ENCODE measurements at regions not wholly inside any gene's neighbourhood (a gene's known extent, or its start where the extent isn't known, plus 50 kb on each side); places are given as distances from the start of the nearest gene placed in this dataset.

DNA sequence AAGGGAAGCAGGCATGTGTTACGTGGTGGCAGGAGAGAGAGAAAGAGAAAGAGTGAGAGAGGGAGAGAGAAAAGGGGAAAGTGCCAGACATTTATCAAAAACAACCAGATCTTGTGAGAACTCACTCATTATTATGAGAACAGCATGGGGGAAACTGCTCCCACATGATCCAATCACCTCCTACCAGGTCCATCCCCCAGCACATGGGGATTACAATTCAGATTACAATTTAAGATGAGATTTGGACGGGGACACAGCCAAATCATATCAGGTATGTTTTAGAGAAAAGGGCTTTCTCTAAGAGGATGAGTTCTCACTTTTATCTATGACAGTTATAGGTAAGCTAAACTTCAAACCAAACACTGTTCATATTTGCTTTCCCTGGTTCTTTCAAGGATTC, 597.3 kb upstream of the PIK3C3 start:
- intact Hi-C loops (cut with micrococcal nuclease; ENCODE audit: unreplicated experiment): no loop called here
- no peak overlapping the region for H3K4me3 Mint-ChIP-seq (ENCODE audit: unreplicated experiment)
- H3K27me3 Mint-ChIP-seq (ENCODE audit: insufficient read depth, unreplicated experiment): no peaks in the 10 kb centered on the region
- no peaks in the 10 kb centered on the region for H3K4me1 Mint-ChIP-seq (ENCODE audit: low read depth, unreplicated experiment)
- no peaks in the 10 kb centered on the region for H3K36me3 Mint-ChIP-seq (ENCODE audit: insufficient read depth, unreplicated experiment)
- ChIA-PET CTCF (no interaction called here), POLR2A (no interaction called here)
- no peaks in the 10 kb centered on the region for H3K4me1 ChIP-seq
- H3K9me3 Mint-ChIP-seq (ENCODE audit: unreplicated experiment): peaks cover 10% of the 10 kb centered on the region
- H3K4me3 ChIP-seq (ENCODE audit: low read depth, low read length): no peak overlapping the region
- BruUV-seq (replicated peaks): no TSS peak
- no peaks in the 10 kb centered on the region for H3K27me3 ChIP-seq (replicated peaks; ENCODE audit: control insufficient read depth, insufficient read depth, low read length)
- H3K36me3 ChIP-seq (ENCODE audit: control insufficient read depth, insufficient read depth, low read length): no peaks in the 10 kb centered on the region
- no peaks in the 10 kb centered on the region for H3K9me3 ChIP-seq
- TF ChIP-seq, protein P1, sequence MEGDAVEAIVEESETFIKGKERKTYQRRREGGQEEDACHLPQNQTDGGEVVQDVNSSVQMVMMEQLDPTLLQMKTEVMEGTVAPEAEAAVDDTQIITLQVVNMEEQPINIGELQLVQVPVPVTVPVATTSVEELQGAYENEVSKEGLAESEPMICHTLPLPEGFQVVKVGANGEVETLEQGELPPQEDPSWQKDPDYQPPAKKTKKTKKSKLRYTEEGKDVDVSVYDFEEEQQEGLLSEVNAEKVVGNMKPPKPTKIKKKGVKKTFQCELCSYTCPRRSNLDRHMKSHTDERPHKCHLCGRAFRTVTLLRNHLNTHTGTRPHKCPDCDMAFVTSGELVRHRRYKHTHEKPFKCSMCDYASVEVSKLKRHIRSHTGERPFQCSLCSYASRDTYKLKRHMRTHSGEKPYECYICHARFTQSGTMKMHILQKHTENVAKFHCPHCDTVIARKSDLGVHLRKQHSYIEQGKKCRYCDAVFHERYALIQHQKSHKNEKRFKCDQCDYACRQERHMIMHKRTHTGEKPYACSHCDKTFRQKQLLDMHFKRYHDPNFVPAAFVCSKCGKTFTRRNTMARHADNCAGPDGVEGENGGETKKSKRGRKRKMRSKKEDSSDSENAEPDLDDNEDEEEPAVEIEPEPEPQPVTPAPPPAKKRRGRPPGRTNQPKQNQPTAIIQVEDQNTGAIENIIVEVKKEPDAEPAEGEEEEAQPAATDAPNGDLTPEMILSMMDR (IDR thresholded peaks at IDR 0.05; ENCODE audit: insufficient read depth in 1 of 2, low read depth in 1 of 2, low read length in 1 of 2, severe bottlenecking in 1 of 2, unreplicated experiment in 1 of 2): no peak
- H3K27ac Mint-ChIP-seq (ENCODE audit: unreplicated experiment): no peak overlapping the region
- no peak for DNase-seq

DNA sequence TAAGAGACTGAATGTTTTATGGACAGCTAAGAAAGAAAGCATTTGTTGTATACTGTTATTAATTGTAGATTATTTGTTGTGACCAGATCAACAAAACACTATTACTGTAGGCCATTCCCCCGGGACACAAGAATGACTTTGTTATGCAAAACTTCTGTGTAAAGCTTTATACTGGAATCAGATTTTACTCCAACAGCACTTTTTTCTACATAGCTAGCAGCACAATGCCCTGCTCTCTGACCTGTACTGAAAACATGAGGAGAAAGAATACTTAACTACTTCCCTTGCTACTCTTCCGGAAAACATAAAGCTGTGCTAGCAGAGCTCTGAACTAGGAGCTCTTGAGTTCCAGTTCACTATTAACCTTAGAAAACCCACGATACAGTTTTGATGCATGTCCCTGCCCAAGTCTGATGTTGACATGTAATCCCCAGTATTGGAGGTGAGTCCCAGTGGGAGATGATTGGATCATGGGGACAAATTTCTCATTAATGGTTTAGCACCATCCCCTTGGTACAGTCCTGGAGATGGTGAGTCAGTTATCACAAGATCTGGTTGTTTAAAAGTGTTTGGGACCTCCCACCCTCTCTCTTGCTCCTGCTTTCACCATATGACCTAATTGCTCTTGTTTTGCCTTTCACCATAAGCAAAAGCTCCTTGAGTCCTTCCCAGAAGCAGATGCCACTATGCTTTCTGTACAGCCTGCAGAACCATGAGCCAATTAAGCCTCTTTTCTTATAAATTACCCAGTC, 601.1 kb upstream of the PIK3C3 start:
- Mint-ChIP-seq H3K4me3 (ENCODE audit: unreplicated experiment) (no peak overlapping the region), H3K27ac (ENCODE audit: unreplicated experiment) (no peak overlapping the region), H3K27me3 (ENCODE audit: insufficient read depth, unreplicated experiment) (no peaks in the 10 kb centered on the region), H3K4me1 (ENCODE audit: low read depth, unreplicated experiment) (no peaks in the 10 kb centered on the region), H3K9me3 (ENCODE audit: unreplicated experiment) (peaks cover 10% of the 10 kb centered on the region), H3K36me3 (ENCODE audit: insufficient read depth, unreplicated experiment) (no peaks in the 10 kb centered on the region)
- H3K4me3 ChIP-seq (ENCODE audit: low read depth, low read length): no peak overlapping the region
- TF ChIP-seq, protein P1 (IDR thresholded peaks at IDR 0.05; ENCODE audit: insufficient read depth in 1 of 2, low read depth in 1 of 2, low read length in 1 of 2, severe bottlenecking in 1 of 2, unreplicated experiment in 1 of 2): no peak
- ChIA-PET CTCF (no interaction called here), POLR2A (no interaction called here)
- intact Hi-C loops (cut with micrococcal nuclease; ENCODE audit: unreplicated experiment): no loop called here
- H3K9me3 ChIP-seq: no peaks in the 10 kb centered on the region
- DNase-seq: no peak
- H3K36me3 ChIP-seq (ENCODE audit: control insufficient read depth, insufficient read depth, low read length): no peaks in the 10 kb centered on the region
- no peaks in the 10 kb centered on the region for H3K27me3 ChIP-seq (replicated peaks; ENCODE audit: control insufficient read depth, insufficient read depth, low read length)
- no TSS peak for BruUV-seq (replicated peaks)
- H3K4me1 ChIP-seq: no peaks in the 10 kb centered on the region

DNA sequence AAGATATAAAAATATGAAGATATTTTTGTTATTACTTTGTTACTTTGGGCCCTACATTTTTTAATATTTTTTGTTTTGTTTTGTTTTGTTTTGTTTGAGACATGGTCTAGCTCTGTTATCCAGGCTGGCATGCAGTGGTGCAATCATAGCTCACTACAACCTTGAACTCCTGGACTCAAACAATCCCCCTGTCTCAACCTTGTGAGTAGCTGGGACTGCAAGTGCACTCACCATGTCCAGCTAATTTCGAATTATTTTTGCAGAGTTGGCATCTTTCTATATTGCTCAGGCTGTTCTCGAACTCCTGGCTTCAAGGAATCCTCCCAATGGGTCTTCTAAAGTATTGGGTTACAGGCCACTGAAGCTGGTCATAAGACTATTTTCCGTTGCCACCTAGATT, 603.6 kb upstream of the PIK3C3 start:
- no peaks in the 10 kb centered on the region for H3K36me3 Mint-ChIP-seq (ENCODE audit: insufficient read depth, unreplicated experiment)
- H3K4me3 Mint-ChIP-seq (ENCODE audit: unreplicated experiment): no peak overlapping the region
- TF ChIP-seq, protein P1 (IDR thresholded peaks at IDR 0.05; ENCODE audit: insufficient read depth in 1 of 2, low read depth in 1 of 2, low read length in 1 of 2, severe bottlenecking in 1 of 2, unreplicated experiment in 1 of 2): no peak
- no peak overlapping the region for H3K27ac Mint-ChIP-seq (ENCODE audit: unreplicated experiment)
- Histone ChIP-seq H3K4me3 (ENCODE audit: low read depth, low read length) (no peak overlapping the region), H3K36me3 (ENCODE audit: control insufficient read depth, insufficient read depth, low read length) (no peaks in the 10 kb centered on the region), H3K27me3 (replicated peaks; ENCODE audit: control insufficient read depth, insufficient read depth, low read length) (no peaks in the 10 kb centered on the region), H3K4me1 (no peaks in the 10 kb centered on the region), H3K9me3 (no peaks in the 10 kb centered on the region)
- no peak for DNase-seq
- POLR2A ChIA-PET: no interaction called here
- H3K9me3 Mint-ChIP-seq (ENCODE audit: unreplicated experiment): no peaks in the 10 kb centered on the region
- H3K4me1 Mint-ChIP-seq (ENCODE audit: low read depth, unreplicated experiment): no peaks in the 10 kb centered on the region
- CTCF ChIA-PET: no interaction called here
- BruUV-seq (replicated peaks): no TSS peak
- no peaks in the 10 kb centered on the region for H3K27me3 Mint-ChIP-seq (ENCODE audit: insufficient read depth, unreplicated experiment)
- intact Hi-C loops (cut with micrococcal nuclease; ENCODE audit: unreplicated experiment): no loop called here

Data from Caco-2 (cell line).